CD14-positive monocyte (primary cell): ENCODE measurements at regions not wholly inside any gene's neighbourhood (a gene's known extent, or its start where the extent isn't known, plus 50 kb on each side); places are given as distances from the start of the nearest gene placed in this dataset.
"Not testable (repeated sequence)": the region's sequence is repeated elsewhere in the genome, so short reads cannot be mapped to it uniquely, and the experiment has no call there.

Source experiments
- DNase-seq, 3 donors: peaks; one replicate each; pipeline ENCODE4 v3.0.0-alpha.2; 2011 to 2022
- H2AFZ ChIP-seq: 2 replicates; pipeline ENCODE4 v1.6.0; 2012; ENCODE audit warnings: mild to moderate bottlenecking, low read depth, low read length, inconsistent platforms; ENCODE audit not compliant: insufficient read depth, poor library complexity, severe bottlenecking
- H3K27ac ChIP-seq, 2 donors: 1 replicate in 1 of 2; 2 replicates in 1 of 2; pipeline ENCODE4 v1.5.1; 2012 to 2013; ENCODE audit warnings: low read length in 2 of 2, control low read depth in 1 of 2, inconsistent platforms in 1 of 2, low read depth in 1 of 2, mild to moderate bottlenecking in 1 of 2
- H3K27me3 ChIP-seq, 2 donors: one replicate each; pipeline versions ENCODE4 v1.6.0 to v1.6.1; 2011 to 2013; ENCODE audit warnings: low read length in 2 of 2; ENCODE audit not compliant: control insufficient read depth in 2 of 2, insufficient read depth in 2 of 2
- H3K36me3 ChIP-seq, 2 donors: replicated peaks in 1 of 2; 1 replicate in 1 of 2; 2 replicates in 1 of 2; pipeline versions ENCODE4 v1.5.1 to v1.6.1; 2012 to 2013; ENCODE audit warnings: low read length in 2 of 2, control low read depth in 1 of 2, inconsistent platforms in 1 of 2, mild to moderate bottlenecking in 1 of 2; ENCODE audit not compliant: insufficient read depth in 2 of 2, control insufficient read depth in 1 of 2
- H3K4me1 ChIP-seq, 2 donors: 1 replicate in 1 of 2; 2 replicates in 1 of 2; pipeline versions ENCODE4 v1.5.1 to v1.6.1; 2012 to 2013; ENCODE audit warnings: low read length in 2 of 2, control low read depth in 1 of 2, inconsistent platforms in 1 of 2, mild to moderate bottlenecking in 1 of 2, moderate library complexity in 1 of 2; ENCODE audit not compliant: insufficient read depth in 2 of 2, control insufficient read depth in 1 of 2
- H3K4me2 ChIP-seq: replicated peaks from 2 replicates; pipeline ENCODE3; 2012; ENCODE audit warnings: low read length, moderate library complexity, mild to moderate bottlenecking; ENCODE audit not compliant: poor library complexity, severe bottlenecking; ENCODE audit errors: extremely low read depth
- H3K4me3 ChIP-seq, 3 experiments: fragments of 200-600 bp in 1 of 3; sonication (generic) in 1 of 3; replicated peaks in 1 of 3; 1 replicate in 2 of 3; 2 replicates in 1 of 3; pipeline ENCODE4 v1.5.1; 2011 to 2013; ENCODE audit warnings: low read length in 3 of 3, mild to moderate bottlenecking in 3 of 3, control low read depth in 2 of 3, low read depth in 2 of 3, inconsistent platforms in 1 of 3, moderate library complexity in 1 of 3
- H3K79me2 ChIP-seq: 2 replicates; pipeline ENCODE4 v1.6.0; 2012; ENCODE audit warnings: mild to moderate bottlenecking, control low read depth, inconsistent platforms, low read length, moderate library complexity; ENCODE audit not compliant: insufficient read depth
- H3K9ac ChIP-seq: 2 replicates; pipeline ENCODE4 v1.6.0; 2017; ENCODE audit warnings: low read length, mild to moderate bottlenecking; ENCODE audit not compliant: insufficient read depth, poor library complexity, severe bottlenecking
- H3K9me3 ChIP-seq, 2 donors: replicated peaks in 1 of 2; 1 replicate in 1 of 2; 2 replicates in 1 of 2; pipeline versions ENCODE4 v1.5.1 to v1.6.1; 2012 to 2013; ENCODE audit warnings: low read length in 2 of 2, control low read depth in 1 of 2; ENCODE audit not compliant: control insufficient read depth in 1 of 2, insufficient read depth in 1 of 2
- H4K20me1 ChIP-seq: 2 replicates; pipeline ENCODE4 v1.6.0; 2012; ENCODE audit warnings: mild to moderate bottlenecking, low read length, control low read depth, moderate library complexity; ENCODE audit not compliant: insufficient read depth
- H3K27ac Mint-ChIP-seq, 7 donors: one replicate each; pipeline ENCODE4 v1.8.0; 2020; ENCODE audit warnings: mild to moderate bottlenecking in 7 of 7, mixed read lengths in 7 of 7, moderate library complexity in 6 of 7, inconsistent platforms in 2 of 7
- H3K27me3 Mint-ChIP-seq, 3 donors: one replicate each; pipeline ENCODE4 v1.8.0; 2021 to 2022; ENCODE audit warnings: low read depth in 3 of 3, mild to moderate bottlenecking in 3 of 3, mixed read lengths in 3 of 3, moderate library complexity in 3 of 3, inconsistent platforms in 1 of 3
- H3K36me3 Mint-ChIP-seq, 2 donors: one replicate each; pipeline ENCODE4 v1.8.0; 2020; ENCODE audit warnings: mixed read lengths in 2 of 2, inconsistent platforms in 1 of 2, mild to moderate bottlenecking in 1 of 2
- H3K4me1 Mint-ChIP-seq: one replicate; pipeline ENCODE4 v1.8.0; 2020; ENCODE audit warnings: mild to moderate bottlenecking, mixed read lengths
- H3K4me3 Mint-ChIP-seq, 2 donors: one replicate each; pipeline ENCODE4 v1.8.0; 2020; ENCODE audit warnings: mild to moderate bottlenecking in 2 of 2, mixed read lengths in 2 of 2, moderate library complexity in 1 of 2
- H3K9me3 Mint-ChIP-seq, 7 donors: one replicate each; pipeline ENCODE4 v1.8.0; 2020 to 2022; ENCODE audit warnings: mixed read lengths in 7 of 7, mild to moderate bottlenecking in 6 of 7, moderate library complexity in 6 of 7, inconsistent platforms in 2 of 7
- WGBS: methylation state at CpG from one replicate; pipeline ENCODE4 v1.1.5; 2013; ENCODE audit warnings: missing lambda C conversion rate; ENCODE audit not compliant: insufficient coverage; 5-methylcytosine and 5-hydroxymethylcytosine counted together
- intact Hi-C, 2 donors: fragments of 100-400 bp; cut with micrococcal nuclease; formaldehyde crosslinking; loops; one replicate each; pipeline versions ENCODE4 v1.15.0 to v1.15.1; 2023

- peak overlapping the region in 1 of 2 donors; percentile 44 for H3K4me3 Mint-ChIP-seq
Observed at GRCh38 chr9:62863319-62863718, 1673.5 kb downstream of the SPATA31A7 start.

DNA sequence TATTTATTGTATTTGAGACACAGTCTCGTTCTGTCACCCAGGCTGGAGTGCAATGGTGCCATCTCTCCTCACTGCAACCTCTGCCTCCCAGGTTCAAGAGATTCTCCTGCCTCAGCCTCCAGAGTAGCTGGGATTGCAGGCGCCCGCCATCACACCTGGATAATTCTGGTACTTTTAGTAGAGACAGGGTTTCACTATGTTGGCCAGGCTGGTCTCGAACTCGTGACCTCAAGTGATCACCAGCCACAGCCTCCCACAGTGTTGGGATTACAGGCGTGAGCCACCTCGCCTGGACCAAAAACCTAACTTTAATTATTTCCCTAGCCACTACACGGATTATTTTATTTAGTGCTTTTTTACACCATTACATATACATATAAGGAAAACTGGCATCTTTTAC lies 1674.0 kb downstream of the SPATA31A7 start:
- intact Hi-C loops, H3K9ac ChIP-seq, H3K4me2 ChIP-seq, H3K36me3 Mint-ChIP-seq, H4K20me1 ChIP-seq, H3K4me3 ChIP-seq, H3K27ac ChIP-seq, DNase-seq, H2AFZ ChIP-seq, H3K4me1 ChIP-seq, H3K9me3 ChIP-seq, H3K36me3 ChIP-seq, H3K79me2 ChIP-seq, H3K4me1 Mint-ChIP-seq: not testable (repeated sequence)
- Mint-ChIP-seq H3K9me3 (peaks cover 0 to 12% (median 0%) of the 10 kb centered on the region in 7 donors), H3K27me3 (peaks cover 26 to 48% (median 41%) of the 10 kb centered on the region in 3 donors), H3K27ac (peak overlapping the region in 1 of 7 donors; percentile 33), H3K4me3 (peak overlapping the region in 1 of 2 donors; percentile 82)
- WGBS = 93% methylated on average over 5 of the region's 8 CpGs
- peaks cover 2 to 22% of the 10 kb centered on the region in 2 donors for H3K27me3 ChIP-seq

More at GRCh38 chr9:62863319-62863718, 1673.5 kb downstream of the SPATA31A7 start:
- H3K4me1 ChIP-seq, H3K36me3 Mint-ChIP-seq, H3K36me3 ChIP-seq, H4K20me1 ChIP-seq, H3K4me3 ChIP-seq, H3K79me2 ChIP-seq, intact Hi-C loops, H3K9ac ChIP-seq, H3K4me2 ChIP-seq, H3K27ac ChIP-seq, DNase-seq, H3K4me1 Mint-ChIP-seq, H3K9me3 ChIP-seq, H2AFZ ChIP-seq: not testable (repeated sequence)
- H3K27me3 Mint-ChIP-seq = peaks cover 23 to 46% (median 39%) of the 10 kb centered on the region in 3 donors
- WGBS = 96% methylated on average over 2 of the region's 4 CpGs
- H3K27me3 ChIP-seq = peaks cover 2 to 22% of the 10 kb centered on the region in 2 donors
- peak overlapping the region in 1 of 7 donors; percentile 11 for H3K27ac Mint-ChIP-seq
- peaks cover 0 to 12% (median 0%) of the 10 kb centered on the region in 7 donors for H3K9me3 Mint-ChIP-seq

DNA sequence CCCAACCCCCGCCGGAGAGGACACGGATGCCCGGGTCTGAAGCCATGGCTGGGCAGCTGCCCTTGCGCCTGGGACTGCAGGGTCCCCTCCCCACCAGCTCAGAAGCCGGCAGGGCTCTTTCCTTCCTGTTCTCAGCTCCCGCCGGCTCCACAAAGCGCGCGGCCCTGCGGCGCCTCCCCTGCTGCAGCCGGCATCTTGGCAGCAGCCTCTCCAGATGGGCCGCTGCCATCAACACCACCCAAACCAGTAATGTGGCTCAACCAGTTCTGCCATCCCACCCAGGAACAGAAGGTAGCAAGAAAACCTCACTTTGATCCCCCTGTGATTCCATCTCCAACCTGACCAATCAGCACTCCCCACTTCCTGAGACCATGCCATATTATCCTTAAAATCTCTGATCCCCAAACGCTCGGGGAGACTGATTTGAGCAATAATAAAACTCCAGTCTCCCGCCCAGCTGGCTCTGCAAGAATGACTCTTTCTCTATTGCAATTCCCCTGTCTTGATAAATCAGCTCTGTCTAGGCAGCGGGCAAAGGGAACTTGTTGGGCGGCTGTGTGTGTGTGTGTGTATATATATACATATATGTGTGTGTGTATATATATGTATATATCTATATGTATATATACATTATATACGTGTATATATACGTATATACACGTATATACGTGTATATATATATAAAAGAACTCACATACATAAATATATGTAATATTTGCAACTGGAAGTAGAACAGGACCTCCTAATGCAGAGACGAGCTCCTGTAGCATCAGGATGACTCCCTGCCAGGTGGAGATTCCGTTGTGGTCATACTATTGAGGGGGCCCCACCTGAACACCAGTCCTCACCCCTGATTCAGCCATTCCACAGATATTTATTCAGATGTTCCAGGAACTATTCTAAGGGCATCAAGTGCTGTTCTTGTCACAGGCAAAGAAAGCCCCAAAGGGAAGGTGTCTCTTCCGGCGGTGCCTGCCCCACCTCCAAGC lies 1674.9 kb downstream of the SPATA31A7 start:
- H3K27ac Mint-ChIP-seq = peak overlapping the region in 1 of 7 donors; percentile 25
- H3K36me3 ChIP-seq, H3K9me3 ChIP-seq, H3K27ac ChIP-seq, H4K20me1 ChIP-seq, H3K36me3 Mint-ChIP-seq, H3K79me2 ChIP-seq, intact Hi-C loops, H3K9ac ChIP-seq, H3K4me3 ChIP-seq, H3K4me1 Mint-ChIP-seq, H3K4me1 ChIP-seq: not testable (repeated sequence)
- H3K27me3 Mint-ChIP-seq = peaks cover 26 to 48% (median 41%) of the 10 kb centered on the region in 3 donors
- peak overlapping the region; percentile 61 for H2AFZ ChIP-seq
- WGBS = 12% methylated on average over 18 of the region's 28 CpGs
- peaks cover 0 to 12% (median 0%) of the 10 kb centered on the region in 7 donors for H3K9me3 Mint-ChIP-seq
- peak overlapping the region; percentile 26 for H3K4me2 ChIP-seq
- H3K27me3 ChIP-seq = peaks cover 2 to 22% of the 10 kb centered on the region in 2 donors
- peak; percentile 21 to 36 (median 21) for DNase-seq
- peak overlapping the region; percentile 28 to 78 for H3K4me3 Mint-ChIP-seq

GRCh38 chr9:62869061-62869460 lies 1679.2 kb downstream of the SPATA31A7 start:
- H3K36me3 ChIP-seq, H3K4me1 ChIP-seq, H2AFZ ChIP-seq, DNase-seq, H4K20me1 ChIP-seq, H3K9me3 Mint-ChIP-seq, H3K27ac ChIP-seq, H3K4me3 ChIP-seq, H3K79me2 ChIP-seq, H3K4me3 Mint-ChIP-seq, H3K36me3 Mint-ChIP-seq, intact Hi-C loops, H3K9me3 ChIP-seq, H3K27ac Mint-ChIP-seq, H3K9ac ChIP-seq, H3K4me1 Mint-ChIP-seq, H3K4me2 ChIP-seq: not testable (repeated sequence)
- peaks cover 2 to 13% of the 10 kb centered on the region in 2 donors for H3K27me3 ChIP-seq
- H3K27me3 Mint-ChIP-seq = peaks cover 24 to 32% (median 28%) of the 10 kb centered on the region in 3 donors
- WGBS = no CpG with 5 or more reads among the region's 4 CpGs
